ENCODE measurements at regions not wholly inside any gene's neighbourhood (a gene's known extent, or its start where the extent isn't known, plus 50 kb on each side); places are given as distances from the start of the nearest gene placed in this dataset.

- TF ChIP-seq CTCF (IDR thresholded peaks at IDR 0.05) = no peak
- TF ChIP-seq EZH2phosphoT487 (IDR thresholded peaks at IDR 0.05) = no peak
- TF ChIP-seq EZH2 (IDR thresholded peaks at IDR 0.05) = no peak
These were observed 191.5 kb upstream of the BLID start for GRCh38 chr11:122307476-122308035.
